ENCODE measurements at regions not wholly inside any gene's neighbourhood (a gene's known extent, or its start where the extent isn't known, plus 50 kb on each side); places are given as distances from the start of the nearest gene placed in this dataset.

DNA sequence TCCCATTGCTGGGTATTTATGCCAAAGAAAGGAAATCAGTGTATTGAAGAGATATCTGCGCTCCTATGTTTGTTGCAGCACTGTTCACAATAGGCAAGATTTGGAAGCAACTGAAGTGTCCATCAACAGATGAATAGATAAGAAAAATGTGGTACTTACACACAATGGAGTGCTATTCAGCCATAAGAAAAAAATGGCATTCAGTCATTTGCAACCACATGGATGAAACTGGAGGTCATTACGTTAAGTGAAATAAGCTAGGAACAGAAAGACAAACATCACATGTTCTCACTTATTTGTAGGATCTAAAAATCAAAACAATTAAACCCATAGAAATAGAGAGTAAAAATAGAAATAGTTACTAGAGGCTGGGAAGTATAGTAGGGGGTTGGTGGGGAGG is 1133.1 kb upstream of the ACO1 start:
- TF ChIP-seq JUN (IDR thresholded peaks at IDR 0.05; ENCODE audit: low read depth, low read length) (no peak), EP300 (IDR thresholded peaks at IDR 0.05; ENCODE audit: borderline replicate concordance in 1 of 2, low read depth in 2 of 2, low read length in 2 of 2) (no peak), TAF1 (IDR thresholded peaks at IDR 0.05; ENCODE audit: low read depth, low read length) (no peak), CHD2 (IDR thresholded peaks at IDR 0.05; ENCODE audit: low read length) (no peak), POLR2A (IDR thresholded peaks at IDR 0.05; ENCODE audit: control extremely low read depth in 1 of 2, low read depth in 2 of 2, low read length in 2 of 2) (no peak), SIRT6 (IDR thresholded peaks at IDR 0.05; ENCODE audit: low read length) (no peak), EZH2 (IDR thresholded peaks at IDR 0.05; ENCODE audit: low read depth, low read length, severe bottlenecking) (no peak), EGR1 (IDR thresholded peaks at IDR 0.05; ENCODE audit: borderline replicate concordance, low read depth, low read length) (no peak), SUZ12 (IDR thresholded peaks at IDR 0.05; ENCODE audit: low read length) (no peak), HDAC2 (IDR thresholded peaks at IDR 0.05; ENCODE audit: borderline replicate concordance in 1 of 2, low read depth in 2 of 2, low read length in 2 of 2) (no peak)
- TF ChIP-seq, protein P1, sequence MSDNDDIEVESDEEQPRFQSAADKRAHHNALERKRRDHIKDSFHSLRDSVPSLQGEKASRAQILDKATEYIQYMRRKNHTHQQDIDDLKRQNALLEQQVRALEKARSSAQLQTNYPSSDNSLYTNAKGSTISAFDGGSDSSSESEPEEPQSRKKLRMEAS (IDR thresholded peaks at IDR 0.05), result no peak
- TF ChIP-seq, protein P2, sequence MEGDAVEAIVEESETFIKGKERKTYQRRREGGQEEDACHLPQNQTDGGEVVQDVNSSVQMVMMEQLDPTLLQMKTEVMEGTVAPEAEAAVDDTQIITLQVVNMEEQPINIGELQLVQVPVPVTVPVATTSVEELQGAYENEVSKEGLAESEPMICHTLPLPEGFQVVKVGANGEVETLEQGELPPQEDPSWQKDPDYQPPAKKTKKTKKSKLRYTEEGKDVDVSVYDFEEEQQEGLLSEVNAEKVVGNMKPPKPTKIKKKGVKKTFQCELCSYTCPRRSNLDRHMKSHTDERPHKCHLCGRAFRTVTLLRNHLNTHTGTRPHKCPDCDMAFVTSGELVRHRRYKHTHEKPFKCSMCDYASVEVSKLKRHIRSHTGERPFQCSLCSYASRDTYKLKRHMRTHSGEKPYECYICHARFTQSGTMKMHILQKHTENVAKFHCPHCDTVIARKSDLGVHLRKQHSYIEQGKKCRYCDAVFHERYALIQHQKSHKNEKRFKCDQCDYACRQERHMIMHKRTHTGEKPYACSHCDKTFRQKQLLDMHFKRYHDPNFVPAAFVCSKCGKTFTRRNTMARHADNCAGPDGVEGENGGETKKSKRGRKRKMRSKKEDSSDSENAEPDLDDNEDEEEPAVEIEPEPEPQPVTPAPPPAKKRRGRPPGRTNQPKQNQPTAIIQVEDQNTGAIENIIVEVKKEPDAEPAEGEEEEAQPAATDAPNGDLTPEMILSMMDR (IDR thresholded peaks at IDR 0.05; ENCODE audit: control extremely low read depth in 1 of 3, insufficient read depth in 1 of 3, low read depth in 1 of 3, low read length in 3 of 3), result no peak
- TF ChIP-seq, protein P3, sequence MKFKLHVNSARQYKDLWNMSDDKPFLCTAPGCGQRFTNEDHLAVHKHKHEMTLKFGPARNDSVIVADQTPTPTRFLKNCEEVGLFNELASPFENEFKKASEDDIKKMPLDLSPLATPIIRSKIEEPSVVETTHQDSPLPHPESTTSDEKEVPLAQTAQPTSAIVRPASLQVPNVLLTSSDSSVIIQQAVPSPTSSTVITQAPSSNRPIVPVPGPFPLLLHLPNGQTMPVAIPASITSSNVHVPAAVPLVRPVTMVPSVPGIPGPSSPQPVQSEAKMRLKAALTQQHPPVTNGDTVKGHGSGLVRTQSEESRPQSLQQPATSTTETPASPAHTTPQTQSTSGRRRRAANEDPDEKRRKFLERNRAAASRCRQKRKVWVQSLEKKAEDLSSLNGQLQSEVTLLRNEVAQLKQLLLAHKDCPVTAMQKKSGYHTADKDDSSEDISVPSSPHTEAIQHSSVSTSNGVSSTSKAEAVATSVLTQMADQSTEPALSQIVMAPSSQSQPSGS (IDR thresholded peaks at IDR 0.05; ENCODE audit: low read length), result no peak
- TF ChIP-seq, protein P4, sequence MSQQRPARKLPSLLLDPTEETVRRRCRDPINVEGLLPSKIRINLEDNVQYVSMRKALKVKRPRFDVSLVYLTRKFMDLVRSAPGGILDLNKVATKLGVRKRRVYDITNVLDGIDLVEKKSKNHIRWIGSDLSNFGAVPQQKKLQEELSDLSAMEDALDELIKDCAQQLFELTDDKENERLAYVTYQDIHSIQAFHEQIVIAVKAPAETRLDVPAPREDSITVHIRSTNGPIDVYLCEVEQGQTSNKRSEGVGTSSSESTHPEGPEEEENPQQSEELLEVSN (IDR thresholded peaks at IDR 0.05), result no peak
